Mammary epithelial cell (primary cell): ENCODE measurements at regions not wholly inside any gene's neighbourhood (a gene's known extent, or its start where the extent isn't known, plus 50 kb on each side); places are given as distances from the start of the nearest gene placed in this dataset.

Source experiments
- EZH2 ChIP-seq: IDR thresholded peaks from 2 replicates; pipeline ENCODE4 v1.6.1; 2012; ENCODE audit warnings: low read length, inconsistent platforms, borderline replicate concordance
- TF ChIP-seq, protein P1 (sequence below), 2 donors: IDR thresholded peaks in 1 of 2; conservative IDR thresholded peaks in 1 of 2; 2 replicates each; pipeline ENCODE4 v1.5.1; 2011 to 2012; ENCODE audit warnings: inconsistent platforms in 2 of 2, low read length in 2 of 2, mild to moderate bottlenecking in 2 of 2, control low read depth in 1 of 2, low read depth in 1 of 2; ENCODE audit not compliant: insufficient read depth in 1 of 2; ENCODE audit errors: extremely low read depth in 1 of 2

DNA sequence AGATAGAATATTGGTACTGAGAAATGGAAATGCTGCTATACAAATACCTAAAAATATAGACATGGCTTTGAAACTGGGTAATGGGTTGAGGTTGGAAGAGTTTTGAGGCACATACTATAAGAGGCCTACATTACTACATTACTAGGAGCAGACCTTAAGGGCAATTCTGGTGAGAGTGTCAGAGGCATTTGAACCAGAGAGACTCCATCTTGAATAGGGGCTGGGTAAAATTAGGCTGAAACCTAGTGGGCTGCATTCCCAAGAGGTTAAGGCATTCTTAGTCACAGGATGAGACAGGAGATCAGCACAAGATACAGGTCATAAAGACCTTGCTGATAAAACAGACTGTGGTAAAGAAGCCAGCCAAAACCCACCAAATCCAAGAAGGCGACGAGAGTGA is 104.6 kb upstream of the ADRA1B start:
- TF ChIP-seq, protein P1, sequence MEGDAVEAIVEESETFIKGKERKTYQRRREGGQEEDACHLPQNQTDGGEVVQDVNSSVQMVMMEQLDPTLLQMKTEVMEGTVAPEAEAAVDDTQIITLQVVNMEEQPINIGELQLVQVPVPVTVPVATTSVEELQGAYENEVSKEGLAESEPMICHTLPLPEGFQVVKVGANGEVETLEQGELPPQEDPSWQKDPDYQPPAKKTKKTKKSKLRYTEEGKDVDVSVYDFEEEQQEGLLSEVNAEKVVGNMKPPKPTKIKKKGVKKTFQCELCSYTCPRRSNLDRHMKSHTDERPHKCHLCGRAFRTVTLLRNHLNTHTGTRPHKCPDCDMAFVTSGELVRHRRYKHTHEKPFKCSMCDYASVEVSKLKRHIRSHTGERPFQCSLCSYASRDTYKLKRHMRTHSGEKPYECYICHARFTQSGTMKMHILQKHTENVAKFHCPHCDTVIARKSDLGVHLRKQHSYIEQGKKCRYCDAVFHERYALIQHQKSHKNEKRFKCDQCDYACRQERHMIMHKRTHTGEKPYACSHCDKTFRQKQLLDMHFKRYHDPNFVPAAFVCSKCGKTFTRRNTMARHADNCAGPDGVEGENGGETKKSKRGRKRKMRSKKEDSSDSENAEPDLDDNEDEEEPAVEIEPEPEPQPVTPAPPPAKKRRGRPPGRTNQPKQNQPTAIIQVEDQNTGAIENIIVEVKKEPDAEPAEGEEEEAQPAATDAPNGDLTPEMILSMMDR (conservative IDR thresholded peaks at IDR 0.05 in 1 of 2, IDR thresholded peaks at IDR 0.05 in 1 of 2; ENCODE audit: extremely low read depth in 1 of 2, insufficient read depth in 1 of 2, low read depth in 1 of 2, low read length in 2 of 2): no peak
- no peak for TF ChIP-seq EZH2
